GF-D8 (cell line): ENCODE measurements at regions not wholly inside any gene's neighbourhood (a gene's known extent, or its start where the extent isn't known, plus 50 kb on each side); places are given as distances from the start of the nearest gene placed in this dataset.

Experiments
- DNase-seq: peaks from one replicate; lab custom pipeline; 2025; lab: John Stamatoyannopoulos, UW

DNA sequence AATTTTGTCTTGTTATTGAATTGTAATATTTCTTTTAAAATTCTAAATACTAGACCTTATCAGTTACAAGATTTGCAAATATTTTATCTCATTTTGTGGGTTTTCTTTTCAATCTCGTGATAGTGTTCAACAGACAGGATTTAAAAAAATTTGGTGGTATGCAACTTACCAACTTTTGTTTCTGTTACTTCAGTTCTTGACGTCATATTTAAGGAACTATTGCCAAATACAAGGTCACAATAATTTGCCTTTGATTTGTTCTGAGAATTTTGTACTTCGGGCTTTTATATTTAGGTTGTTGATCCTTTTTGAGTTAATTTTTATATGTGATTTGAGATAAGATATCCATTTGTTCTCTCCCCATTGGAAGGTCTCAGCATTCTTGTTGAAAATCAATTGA, 876.6 kb downstream of the DCDC2C start:
- no peak for DNase-seq

GRCh38 chr2:4585057-4585635, 881.8 kb downstream of the DCDC2C start:
- no peak for DNase-seq

- no peak for DNase-seq
These were observed 885.2 kb downstream of the DCDC2C start for GRCh38 chr2:4588606-4589005.

GRCh38 chr2:4591261-4591660, 887.9 kb downstream of the DCDC2C start:
- no peak for DNase-seq

DNA sequence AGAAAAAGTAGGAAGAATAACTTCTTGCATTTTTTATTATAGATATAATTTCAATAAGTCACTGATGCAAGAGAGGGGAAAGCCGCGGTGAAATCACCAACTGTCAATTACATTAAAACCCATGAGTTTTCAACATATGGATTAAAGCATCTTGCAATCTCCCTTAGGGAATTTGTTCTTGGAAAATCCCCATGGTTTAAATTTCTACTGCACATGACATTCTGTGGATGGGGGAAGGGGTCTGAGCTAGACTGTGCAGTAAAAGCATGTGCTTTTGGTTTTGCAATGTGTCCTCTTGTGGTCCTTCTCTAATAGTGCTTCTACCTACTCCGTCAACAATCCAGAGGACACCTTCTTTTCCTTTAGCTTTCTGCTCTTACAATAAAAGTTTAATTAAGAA, 894.0 kb downstream of the DCDC2C start:
- no peak for DNase-seq

GRCh38 chr2:4604767-4605166, 901.4 kb downstream of the DCDC2C start:
- no peak for DNase-seq

DNA sequence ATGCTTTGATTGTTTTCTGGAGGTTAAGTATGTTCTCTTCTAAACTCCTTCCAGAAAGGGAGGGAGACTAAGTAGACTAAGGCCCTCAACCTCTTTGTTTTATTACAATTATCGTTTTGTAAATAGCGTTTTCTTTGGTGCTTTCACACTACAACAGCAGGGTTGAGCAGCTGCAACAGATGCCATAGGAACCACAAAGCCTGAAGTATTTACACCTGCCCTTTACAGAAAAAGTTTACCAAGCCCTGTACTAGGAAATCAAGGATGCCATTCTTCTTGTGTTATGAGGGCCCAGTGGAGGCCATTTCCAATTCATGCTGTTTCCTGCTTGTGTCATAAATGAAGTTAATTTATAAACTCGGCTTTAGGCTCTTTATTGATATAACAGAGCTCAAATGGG, 914.8 kb downstream of the DCDC2C start:
- no peak for DNase-seq

DNA sequence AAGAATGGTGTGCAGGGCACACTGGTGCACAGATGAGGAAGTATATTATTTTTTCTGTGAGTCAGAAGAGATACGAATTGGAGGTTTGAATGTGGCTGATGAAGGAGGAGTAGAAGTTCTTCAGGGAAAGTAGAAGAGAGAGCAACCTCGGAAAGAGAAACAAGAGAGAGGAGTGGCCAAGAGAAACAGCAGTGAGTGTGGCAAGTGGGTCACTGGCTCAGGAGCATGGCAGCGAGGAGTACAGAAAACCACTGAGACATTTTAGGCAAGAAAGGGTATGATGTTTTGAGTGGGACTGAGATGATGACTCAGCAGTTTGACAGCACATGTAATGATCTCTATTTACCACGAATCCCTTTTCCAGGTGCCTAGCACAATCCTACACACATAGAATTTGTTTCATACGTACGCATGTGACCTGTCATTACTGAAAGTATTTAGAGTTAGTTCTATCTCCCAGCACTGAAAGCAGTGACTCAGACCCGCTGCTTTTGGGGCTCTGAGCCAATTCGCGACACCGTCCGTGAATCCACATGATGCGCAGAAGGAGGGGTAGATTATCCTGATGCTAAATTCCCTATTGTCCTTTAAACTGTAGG, 915.4 kb downstream of the DCDC2C start:
- no peak for DNase-seq

DNA sequence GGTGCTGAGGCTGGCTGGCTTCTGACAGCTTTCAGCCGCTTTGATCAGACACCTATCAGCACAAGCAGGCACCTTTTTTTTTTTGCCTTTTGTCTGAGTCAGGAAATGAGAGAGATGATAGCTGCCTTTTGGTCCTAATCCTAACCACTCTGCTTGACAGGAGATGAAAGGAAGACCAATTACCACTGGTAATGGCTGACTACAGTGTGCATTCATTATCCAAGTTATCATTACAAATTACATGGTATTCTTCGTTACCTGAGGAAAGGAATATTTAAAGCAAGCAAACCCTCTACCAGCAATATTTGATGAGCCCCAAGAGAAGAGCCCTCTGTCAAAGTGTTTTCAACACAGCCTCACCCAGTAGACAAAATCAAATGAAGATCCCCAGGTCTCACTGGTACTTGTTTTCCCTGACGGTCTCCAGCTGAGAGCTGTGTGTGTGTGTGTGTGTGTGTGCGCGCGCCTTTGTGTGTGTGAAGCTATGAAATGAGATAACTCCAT, 925.7 kb downstream of the DCDC2C start:
- DNase-seq = no peak

GRCh38 chr2:4635289-4635688, 931.9 kb downstream of the DCDC2C start:
- DNase-seq = no peak

DNA sequence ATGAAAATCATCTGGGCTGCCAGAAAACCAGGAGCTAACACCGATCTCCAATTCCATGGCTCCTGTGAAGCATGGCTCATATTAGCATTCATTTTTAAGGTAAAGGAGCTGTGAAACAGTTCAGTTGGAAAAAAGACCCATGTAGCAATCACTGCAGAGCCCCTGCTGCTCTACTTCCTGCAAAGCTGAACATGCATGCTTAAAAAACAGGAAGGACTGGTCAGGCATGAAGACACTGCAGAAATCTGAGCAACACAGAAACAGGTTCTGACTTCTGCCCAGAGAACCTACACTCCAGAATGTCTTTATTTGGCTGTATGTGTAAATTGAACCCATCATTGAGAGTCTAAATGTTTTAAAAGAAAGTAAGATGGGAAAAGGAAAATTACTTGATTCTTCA, 950.6 kb downstream of the DCDC2C start:
- no peak for DNase-seq

GRCh38 chr2:4656326-4656725, 953.0 kb downstream of the DCDC2C start:
- DNase-seq = no peak

DNA sequence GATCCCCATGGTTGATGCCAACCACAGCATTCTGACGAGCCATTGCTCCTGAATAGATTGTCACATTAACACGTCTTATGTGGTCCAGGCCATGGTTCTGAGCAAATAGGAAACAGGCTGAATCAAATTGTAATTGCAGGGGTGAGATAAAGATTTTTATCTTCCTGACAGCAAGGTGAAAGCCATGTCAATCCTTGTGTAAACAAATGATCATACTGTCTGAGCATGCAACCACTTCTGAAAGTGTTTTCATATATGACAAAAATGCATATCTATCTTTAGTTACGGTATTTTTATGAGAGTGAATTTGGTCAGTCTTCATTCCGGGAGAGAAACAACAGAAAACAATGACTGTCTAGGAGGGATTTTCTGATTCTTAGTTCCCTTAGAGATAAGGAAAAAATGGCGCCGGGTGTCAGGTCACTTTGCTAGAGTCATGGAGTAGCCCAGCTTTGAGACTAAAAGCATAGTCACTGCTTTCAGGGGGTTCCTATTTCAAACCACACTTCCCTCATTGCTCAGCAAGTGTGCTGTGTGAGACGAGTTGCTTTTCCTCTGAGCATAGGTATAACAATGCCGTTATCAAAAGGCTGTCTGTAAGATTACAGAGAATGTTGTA, 958.9 kb downstream of the DCDC2C start:
- no peak for DNase-seq

- no peak for DNase-seq
These were observed 965.0 kb downstream of the DCDC2C start for GRCh38 chr2:4668381-4668780.

DNA sequence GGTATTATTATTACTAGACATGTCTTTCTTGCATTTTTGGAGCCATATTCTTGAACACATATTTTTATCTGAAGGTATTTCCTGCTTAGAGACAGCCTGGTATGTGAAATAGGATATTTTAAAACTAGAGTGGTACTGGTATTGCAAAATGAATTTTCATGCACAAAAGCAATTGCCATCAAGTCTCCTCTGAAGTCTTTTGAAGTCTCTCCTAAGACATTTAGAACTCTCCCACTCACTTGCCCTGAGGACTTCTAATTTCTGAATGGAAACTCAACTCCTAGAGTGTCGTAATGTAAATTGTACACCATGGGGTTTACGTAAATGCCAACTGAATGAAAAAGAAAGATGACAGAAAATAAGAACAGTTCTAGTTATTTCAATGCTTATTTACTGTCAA, 967.0 kb downstream of the DCDC2C start:
- no peak for DNase-seq

DNA sequence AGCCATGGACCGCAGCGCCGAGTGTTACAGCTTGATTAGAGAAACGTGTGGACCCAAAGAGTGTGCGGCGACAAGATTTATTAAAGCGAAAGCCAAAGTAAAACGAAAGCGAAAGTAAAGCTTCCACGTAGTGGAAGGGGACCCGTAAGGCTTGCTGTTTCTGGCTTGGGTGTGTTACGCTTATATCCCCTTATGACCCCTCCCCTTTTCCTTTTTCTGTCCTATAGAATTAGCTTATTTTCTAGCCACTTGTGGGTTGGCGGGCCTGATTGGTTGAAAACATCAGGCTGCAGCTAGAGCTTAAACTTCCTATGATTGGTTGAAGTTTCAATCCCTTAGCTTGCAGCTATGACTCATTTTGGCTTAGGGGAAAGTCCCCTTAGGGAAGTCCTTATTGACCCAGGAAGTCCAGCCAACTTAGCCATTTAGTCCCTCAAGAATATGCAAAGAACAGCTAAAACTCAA, 969.7 kb downstream of the DCDC2C start:
- DNase-seq = no peak

DNA sequence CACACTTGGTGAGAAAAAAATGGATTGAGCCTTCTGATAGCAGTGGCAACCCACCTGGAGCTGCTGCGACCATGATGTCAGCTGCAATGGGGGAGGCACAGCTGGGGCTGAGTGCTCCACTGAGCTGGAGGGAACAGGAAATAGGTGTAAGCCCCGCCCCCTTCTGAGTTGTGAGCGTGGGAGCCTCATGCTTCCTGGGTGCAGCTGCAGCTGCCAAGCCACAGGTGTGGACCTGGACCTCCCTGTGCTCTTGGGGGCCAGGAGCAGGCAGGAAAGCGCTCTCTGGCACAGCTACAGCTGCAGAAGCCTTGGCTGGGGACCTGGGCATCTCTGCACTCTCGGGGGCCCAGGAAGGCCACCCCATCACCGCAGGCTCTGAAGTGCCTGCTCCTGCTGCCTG, 970.6 kb downstream of the DCDC2C start:
- DNase-seq = no peak

DNA sequence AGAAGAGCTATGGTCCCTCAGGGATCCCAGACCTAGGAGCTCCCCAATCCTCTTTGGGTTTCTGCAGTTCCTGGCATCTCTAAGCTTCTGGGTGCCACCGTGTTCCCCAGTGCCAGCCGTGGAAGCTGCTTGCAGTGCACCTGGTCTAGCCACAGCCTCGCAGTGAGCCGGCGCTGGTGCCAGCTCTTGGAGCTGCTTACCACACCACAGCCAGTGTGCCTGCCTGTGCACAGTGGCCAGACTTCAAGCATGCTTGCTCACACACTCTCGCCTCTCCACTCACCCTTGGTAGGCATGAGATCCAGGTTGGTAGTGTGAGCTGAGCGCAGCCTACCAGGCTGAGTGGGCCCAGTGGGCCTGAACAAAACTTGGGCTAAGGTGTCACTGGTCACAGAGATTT, 971.9 kb downstream of the DCDC2C start:
- no peak for DNase-seq

DNA sequence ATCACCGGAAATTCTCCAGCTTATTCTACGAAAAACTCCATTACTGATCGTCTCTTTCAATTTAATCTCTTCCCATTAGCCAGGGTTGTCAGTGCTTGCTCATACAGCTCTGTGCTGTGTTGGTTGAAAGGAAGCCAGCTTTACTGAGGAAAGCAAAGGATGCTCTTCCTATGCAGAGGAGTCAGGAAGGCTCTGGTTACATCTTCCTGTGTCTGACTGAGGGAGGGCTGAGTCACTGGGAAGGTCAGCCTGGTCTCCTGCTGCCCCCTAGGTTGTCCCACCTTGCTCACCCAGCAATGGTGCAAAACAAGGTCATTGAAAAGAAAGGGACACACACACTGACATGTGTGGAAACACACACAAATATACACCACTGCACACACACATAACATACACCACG, 975.6 kb downstream of the DCDC2C start:
- DNase-seq = no peak

GRCh38 chr2:4679391-4679790, 976.0 kb downstream of the DCDC2C start:
- DNase-seq = no peak

DNA sequence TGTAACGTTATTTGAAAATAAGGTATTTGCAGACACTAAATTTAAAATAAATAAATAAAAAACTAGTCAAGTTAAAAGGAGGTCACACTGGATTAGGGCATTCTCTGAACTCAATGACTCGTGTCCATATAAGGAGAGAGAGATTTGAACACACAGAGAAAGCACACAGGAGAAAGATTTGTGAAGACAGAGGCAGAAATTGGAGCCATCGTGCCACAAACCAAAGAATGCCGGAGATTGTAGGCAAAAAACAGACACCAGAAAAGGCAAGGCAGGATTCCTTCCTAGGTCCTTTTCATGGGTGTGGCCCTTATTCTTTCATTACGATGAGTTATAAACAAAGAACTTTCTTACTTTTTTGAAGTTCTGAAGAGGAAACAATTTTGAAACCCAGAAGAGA, 981.5 kb downstream of the DCDC2C start:
- no peak for DNase-seq

GRCh38 chr2:4690913-4691312, 987.5 kb downstream of the DCDC2C start:
- no peak for DNase-seq

GRCh38 chr2:4693266-4693665, 989.9 kb downstream of the DCDC2C start:
- no peak for DNase-seq
